Esophagus muscularis mucosa (tissue), 4 donors: ENCODE measurements at regions not wholly inside any gene's neighbourhood (a gene's known extent, or its start where the extent isn't known, plus 50 kb on each side); places are given as distances from the start of the nearest gene placed in this dataset.

ENCODE experiments used
- DNase-seq: peaks from one replicate; pipeline ENCODE4 v3.0.0-alpha.2; 2017; ENCODE audit errors: extremely low spot score
- H3K27ac ChIP-seq, 4 donors: fragments of 200-600 bp; sonication (generic); replicated peaks in 1 of 4; 1 replicate in 3 of 4; 2 replicates in 1 of 4; pipeline ENCODE4 v1.5.1; 2016 to 2019; ENCODE audit warnings: mild to moderate bottlenecking in 1 of 4
- H3K27me3 ChIP-seq, 4 donors: fragments of 200-600 bp; sonication (generic); one replicate each; pipeline versions ENCODE4 v1.5.1 to v1.6.0; 2016 to 2019
- H3K36me3 ChIP-seq, 4 donors: fragments of 200-600 bp; sonication (generic); one replicate each; pipeline ENCODE4 v1.5.1; 2016 to 2019
- H3K4me1 ChIP-seq, 4 donors: fragments of 200-600 bp; sonication (generic); one replicate each; pipeline ENCODE4 v1.5.1; 2016 to 2019
- H3K4me3 ChIP-seq, 4 donors: fragments of 200-600 bp; sonication (generic); 1 replicate in 2 of 4; 2 replicates in 2 of 4; pipeline ENCODE4 v1.5.1; 2016 to 2019; ENCODE audit warnings: mild to moderate bottlenecking in 4 of 4, moderate library complexity in 1 of 4
- H3K9me3 ChIP-seq, 4 donors: fragments of 200-600 bp; sonication (generic); 1 replicate in 3 of 4; 2 replicates in 1 of 4; pipeline ENCODE4 v1.5.1; 2016 to 2019
- CTCF ChIP-seq, 3 experiments: fragments of 200-600 bp in 2 of 3; fragments of 450-650 bp in 1 of 3; sonication (generic) in 2 of 3; IDR thresholded peaks; one replicate each; pipeline ENCODE4 v1.5.1; 2017 to 2019; ENCODE audit warnings: antibody characterized with exemption in 3 of 3, mild to moderate bottlenecking in 2 of 3, moderate library complexity in 1 of 3
- EP300 ChIP-seq: sonication (generic); formaldehyde crosslinking; IDR thresholded peaks from one replicate; pipeline ENCODE4 v1.6.1; 2017; ENCODE audit warnings: antibody characterized with exemption
- POLR2A ChIP-seq: fragments of 450-650 bp; IDR thresholded peaks from one replicate; pipeline ENCODE4 v1.6.1; 2017; ENCODE audit warnings: antibody characterized with exemption, moderate library complexity, mild to moderate bottlenecking, low read depth
- POLR2AphosphoS5 ChIP-seq, 2 donors: sonication (generic); formaldehyde crosslinking; IDR thresholded peaks; one replicate each; pipeline ENCODE4 v1.6.1; 2017; ENCODE audit warnings: antibody characterized with exemption in 2 of 2
- WGBS: methylation state at CpG from one replicate; pipeline ENCODE4 v1.1.5; 2018; 5-methylcytosine and 5-hydroxymethylcytosine counted together
- intact Hi-C: fragments of 100-400 bp; cut with DNase I; formaldehyde crosslinking; loops from one replicate; pipeline ENCODE4 v1.15.1; 2023

GRCh38 chr7:106776618-106777347, 88.3 kb upstream of the PIK3CG start:
- intact Hi-C loops: no loop called here
- Histone ChIP-seq H3K27me3 (no peaks in the 10 kb centered on the region), H3K9me3 (no peaks in the 10 kb centered on the region), H3K36me3 (no peaks in the 10 kb centered on the region), H3K27ac (no peak overlapping the region), H3K4me1 (peaks cover 0 to 11% (median 0%) of the 10 kb centered on the region in 4 donors), H3K4me3 (no peak overlapping the region)
- TF ChIP-seq POLR2A (no peak), POLR2AphosphoS5 (IDR thresholded peaks at IDR 0.05) (no peak), CTCF (IDR thresholded peaks at IDR 0.05) (no peak), EP300 (no peak)
- 97% methylated on average over 4 of the region's 4 CpGs for WGBS
- no peak for DNase-seq

GRCh38 chr7:106777674-106778299, 87.3 kb upstream of the PIK3CG start:
- 76% methylated on average over 7 of the region's 7 CpGs for WGBS
- intact Hi-C loops: no loop called here
- no peak for DNase-seq
- Histone ChIP-seq H3K4me1 (peaks cover 0 to 5% (median 0%) of the 10 kb centered on the region in 4 donors), H3K36me3 (no peaks in the 10 kb centered on the region), H3K27ac (no peak overlapping the region), H3K27me3 (no peaks in the 10 kb centered on the region), H3K9me3 (no peaks in the 10 kb centered on the region), H3K4me3 (no peak overlapping the region)
- TF ChIP-seq EP300: no peak
- TF ChIP-seq POLR2AphosphoS5 (IDR thresholded peaks at IDR 0.05): no peak
- TF ChIP-seq POLR2A: no peak
- TF ChIP-seq CTCF (IDR thresholded peaks at IDR 0.05): no peak

GRCh38 chr7:106778656-106779250, 86.3 kb upstream of the PIK3CG start:
- Histone ChIP-seq H3K27ac (no peak overlapping the region), H3K36me3 (no peaks in the 10 kb centered on the region), H3K27me3 (no peaks in the 10 kb centered on the region), H3K9me3 (no peaks in the 10 kb centered on the region), H3K4me3 (no peak overlapping the region), H3K4me1 (peaks cover 0 to 5% (median 0%) of the 10 kb centered on the region in 4 donors)
- 85% methylated on average over 2 of the region's 2 CpGs for WGBS
- intact Hi-C loops: no loop called here
- DNase-seq: no peak
- TF ChIP-seq EP300: no peak
- TF ChIP-seq POLR2AphosphoS5 (IDR thresholded peaks at IDR 0.05): no peak
- no peak for TF ChIP-seq CTCF (IDR thresholded peaks at IDR 0.05)
- TF ChIP-seq POLR2A: no peak

- 88% methylated on average over 2 of the region's 4 CpGs for WGBS
- Histone ChIP-seq H3K27me3 (no peaks in the 10 kb centered on the region), H3K4me1 (peaks cover 0 to 5% (median 0%) of the 10 kb centered on the region in 4 donors), H3K27ac (no peak overlapping the region), H3K36me3 (no peaks in the 10 kb centered on the region), H3K9me3 (no peaks in the 10 kb centered on the region), H3K4me3 (no peak overlapping the region)
- DNase-seq: no peak
- intact Hi-C loops: no loop called here
- TF ChIP-seq EP300 (no peak), POLR2A (no peak), POLR2AphosphoS5 (IDR thresholded peaks at IDR 0.05) (no peak), CTCF (IDR thresholded peaks at IDR 0.05) (no peak)
These were observed 85.2 kb upstream of the PIK3CG start for GRCh38 chr7:106779877-106780276.
